ENCODE measurements at regions not wholly inside any gene's neighbourhood (a gene's known extent, or its start where the extent isn't known, plus 50 kb on each side); places are given as distances from the start of the nearest gene placed in this dataset.

DNA sequence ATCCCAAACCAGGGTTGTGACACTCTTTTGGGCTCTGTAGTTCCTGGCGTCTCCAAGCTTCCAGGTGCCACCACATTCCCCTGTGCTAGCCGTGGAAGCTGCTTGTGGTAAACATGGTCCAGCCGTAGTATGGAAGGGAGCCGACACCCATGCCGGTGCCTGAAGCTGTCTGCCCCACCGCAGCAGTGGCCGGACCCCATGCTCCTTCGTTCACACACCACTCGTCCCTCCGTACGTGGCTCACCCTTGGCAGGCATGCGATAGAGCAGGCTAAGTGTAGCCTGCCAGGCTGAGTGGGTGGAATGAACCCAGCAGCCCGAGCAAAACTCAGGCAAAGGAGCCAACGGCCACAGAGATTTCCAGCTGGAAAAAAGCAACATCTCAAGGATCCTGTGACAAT, 2030.4 kb downstream of the EFNA5 start:
- no peak for TF ChIP-seq EZH2 (IDR thresholded peaks at IDR 0.05; ENCODE audit: low read length)
- TF ChIP-seq CTCF (optimal IDR thresholded peaks at IDR 0.05 in 1 of 3, IDR thresholded peaks at IDR 0.05 in 1 of 3, conservative IDR thresholded peaks at IDR 0.05 in 1 of 3; ENCODE audit: extremely low read depth in 1 of 3, insufficient read depth in 2 of 3, low read length in 3 of 3): no peak
